H1 (cell line): ENCODE measurements at regions not wholly inside any gene's neighbourhood (a gene's known extent, or its start where the extent isn't known, plus 50 kb on each side); places are given as distances from the start of the nearest gene placed in this dataset.

ENCODE experiments used
- CTCF ChIA-PET: fragments of 300-600 bp; sonication (Branson Sonifier 250); formaldehyde crosslinking; loops from one replicate; lab custom pipeline; 2021; ENCODE audit not compliant: partially characterized antibody; lab: Charles Lee
- POLR2A ChIA-PET: fragments of 300-600 bp; sonication (Branson Sonifier 250); formaldehyde crosslinking; loops from one replicate; lab custom pipeline; 2021; ENCODE audit warnings: inconsistent platforms; ENCODE audit not compliant: partially characterized antibody; lab: Charles Lee
- DNase-seq, 2 experiments: peaks; one replicate each; pipeline versions ENCODE4 v3.0.0 to v3.0.0-alpha.2; 2010 to 2022; ENCODE audit warnings: low spot score in 2 of 2, low read depth in 1 of 2, mixed read lengths in 1 of 2
- FAIRE-seq: peaks from 2 replicates; lab custom pipeline; 2011; peaks lifted over from hg19 to GRCh38; lab: Jason Lieb, UNC
- H2AFZ ChIP-seq: 2 replicates; pipeline ENCODE4 v1.8.1; 2012; ENCODE audit warnings: low read length, inconsistent platforms
- H2AK5ac ChIP-seq: 2 replicates; pipeline ENCODE4 v1.6.1; 2013; ENCODE audit warnings: low read depth, low read length
- H2BK120ac ChIP-seq: replicated peaks from 2 replicates; pipeline ENCODE3; 2013; ENCODE audit warnings: low read depth, low read length, inconsistent platforms
- H2BK12ac ChIP-seq: 2 replicates; pipeline ENCODE4 v1.6.1; 2013; ENCODE audit warnings: low read depth, low read length
- H2BK15ac ChIP-seq: 2 replicates; pipeline ENCODE4 v1.6.1; 2013; ENCODE audit warnings: low read length
- H2BK20ac ChIP-seq: 2 replicates; pipeline ENCODE4 v1.6.1; 2013; ENCODE audit warnings: low read length
- H2BK5ac ChIP-seq: 2 replicates; pipeline ENCODE4 v1.6.1; 2013; ENCODE audit warnings: low read depth, low read length
- H3K14ac ChIP-seq: 2 replicates; pipeline ENCODE4 v1.6.1; 2013; ENCODE audit warnings: inconsistent platforms; ENCODE audit not compliant: insufficient read length
- H3K18ac ChIP-seq: 2 replicates; pipeline ENCODE4 v1.6.1; 2013; ENCODE audit warnings: low read length; ENCODE audit errors: extremely low read depth
- H3K23ac ChIP-seq: 2 replicates; pipeline ENCODE4 v1.6.1; 2013; ENCODE audit warnings: inconsistent platforms; ENCODE audit not compliant: insufficient read length
- H3K23me2 ChIP-seq: 2 replicates; pipeline ENCODE4 v1.6.1; 2013; ENCODE audit warnings: low read depth, low read length
- H3K27ac ChIP-seq: 2 replicates; pipeline ENCODE4 v1.6.1; 2011; ENCODE audit warnings: low read depth, low read length, inconsistent platforms
- H3K27me3 ChIP-seq, 4 experiments: replicated peaks in 1 of 4; 1 replicate in 1 of 4; 2 replicates in 3 of 4; pipeline versions ENCODE4 v1.6.1 to v1.8.1; 2011 to 2013; ENCODE audit warnings: low read length in 3 of 4, mild to moderate bottlenecking in 3 of 4, inconsistent platforms in 2 of 4, mixed read lengths in 2 of 4, moderate library complexity in 1 of 4; ENCODE audit not compliant: control insufficient read depth in 3 of 4, insufficient read depth in 3 of 4; ENCODE audit errors: extremely low read depth in 1 of 4
- H3K36me3 ChIP-seq, 4 experiments: 2 replicates each; pipeline versions ENCODE4 v1.6.1 to v1.8.1; 2011 to 2013; ENCODE audit warnings: mild to moderate bottlenecking in 4 of 4, low read length in 3 of 4, moderate library complexity in 2 of 4, control low read depth in 1 of 4, inconsistent platforms in 1 of 4; ENCODE audit not compliant: insufficient read depth in 4 of 4, control insufficient read depth in 2 of 4
- H3K4ac ChIP-seq: replicated peaks from 2 replicates; pipeline ENCODE3; 2013; ENCODE audit warnings: low read length, low read depth, mixed read lengths, inconsistent platforms; ENCODE audit not compliant: insufficient read length
- H3K4me1 ChIP-seq, 4 experiments: replicated peaks in 1 of 4; 1 replicate in 1 of 4; 2 replicates in 3 of 4; pipeline versions ENCODE4 v1.6.1 to v1.8.1; 2011 to 2013; ENCODE audit warnings: low read length in 3 of 4, inconsistent platforms in 2 of 4, mixed read lengths in 1 of 4; ENCODE audit not compliant: insufficient read depth in 4 of 4, control insufficient read depth in 3 of 4
- H3K4me2 ChIP-seq, 2 experiments: 2 replicates each; pipeline versions ENCODE4 v1.6.1 to v1.8.1; 2011 to 2013; ENCODE audit warnings: low read depth in 2 of 2, low read length in 2 of 2, control low read depth in 1 of 2, inconsistent platforms in 1 of 2, mild to moderate bottlenecking in 1 of 2; ENCODE audit not compliant: insufficient read depth in 1 of 2
- H3K4me3 ChIP-seq, 4 experiments: fragments of 200-600, 300-600 bp in 1 of 4; sonication (generic), shearing (Covaris generic), sonication (Bioruptor Twin) in 1 of 4; 2 replicates each; pipeline versions ENCODE4 v1.5.1 to v1.8.1; 2011 to 2016; ENCODE audit warnings: low read length in 4 of 4, low read depth in 3 of 4, control low read depth in 2 of 4, inconsistent platforms in 2 of 4, mild to moderate bottlenecking in 2 of 4, mixed read lengths in 1 of 4, moderate library complexity in 1 of 4; ENCODE audit not compliant: insufficient read depth in 2 of 4; ENCODE audit errors: extremely low read depth in 1 of 4
- H3K56ac ChIP-seq: replicated peaks from 2 replicates; pipeline ENCODE3; 2013; ENCODE audit warnings: low read depth, mild to moderate bottlenecking, mixed read lengths, low read length, inconsistent platforms; ENCODE audit not compliant: insufficient read length
- H3K79me1 ChIP-seq: 2 replicates; pipeline ENCODE4 v1.6.1; 2013; ENCODE audit warnings: low read depth, low read length, control low read depth
- H3K79me2 ChIP-seq, 2 experiments: 2 replicates each; pipeline versions ENCODE4 v1.6.1 to v1.8.1; 2012 to 2013; ENCODE audit warnings: low read length in 2 of 2, mild to moderate bottlenecking in 2 of 2, inconsistent platforms in 1 of 2; ENCODE audit not compliant: insufficient read depth in 2 of 2, control insufficient read depth in 1 of 2
- H3K9ac ChIP-seq, 4 experiments: replicated peaks in 1 of 4; 1 replicate in 1 of 4; 2 replicates in 3 of 4; pipeline versions ENCODE4 v1.6.1 to v1.8.1; 2011 to 2013; ENCODE audit warnings: low read depth in 3 of 4, low read length in 3 of 4, control low read depth in 2 of 4, mild to moderate bottlenecking in 2 of 4, moderate library complexity in 2 of 4, inconsistent platforms in 1 of 4; ENCODE audit errors: extremely low read depth in 1 of 4
- H3K9me3 ChIP-seq, 2 experiments: 2 replicates each; pipeline versions ENCODE4 v1.6.1 to v1.8.1; 2012 to 2013; ENCODE audit warnings: mild to moderate bottlenecking in 2 of 2, moderate library complexity in 2 of 2, control low read depth in 1 of 2, inconsistent platforms in 1 of 2, low read depth in 1 of 2, low read length in 1 of 2, mixed read lengths in 1 of 2; ENCODE audit not compliant: insufficient read depth in 2 of 2
- H4K20me1 ChIP-seq, 2 experiments: replicated peaks in 1 of 2; 2 replicates each; pipeline versions ENCODE3 to v1.8.1; 2011 to 2013; ENCODE audit warnings: inconsistent platforms in 2 of 2, low read length in 2 of 2, mild to moderate bottlenecking in 1 of 2; ENCODE audit not compliant: insufficient read depth in 2 of 2, control insufficient read depth in 1 of 2
- H4K5ac ChIP-seq: 2 replicates; pipeline ENCODE4 v1.6.1; 2013; ENCODE audit warnings: low read length, low read depth, mixed read lengths, inconsistent platforms; ENCODE audit not compliant: insufficient read length
- H4K8ac ChIP-seq: 2 replicates; pipeline ENCODE4 v1.8.0; 2013; ENCODE audit warnings: mild to moderate bottlenecking, moderate library complexity, low read length, inconsistent platforms; ENCODE audit not compliant: insufficient read depth; ENCODE audit errors: extremely low read depth
- H4K91ac ChIP-seq: replicated peaks from 2 replicates; pipeline ENCODE3; 2013; ENCODE audit warnings: low read length, mixed read lengths, inconsistent platforms; ENCODE audit not compliant: insufficient read length
- ASH2L ChIP-seq: fragments of 200-600, 300-600 bp; sonication (generic); IDR thresholded peaks from one replicate; pipeline ENCODE4 v1.7.1; 2017; ENCODE audit warnings: low read length
- BACH1 ChIP-seq: IDR thresholded peaks from 2 replicates; pipeline ENCODE4 v1.6.1; 2012; ENCODE audit warnings: low read length, improper control_type of control experiment
- CBX5 ChIP-seq: fragments of 300-800, 300-1000 bp; sonication (generic); IDR thresholded peaks from 2 replicates; pipeline ENCODE4 v1.7.1; 2016; ENCODE audit warnings: antibody characterized with exemption, low read length, low read depth
- CHD2 ChIP-seq: IDR thresholded peaks from 2 replicates; pipeline ENCODE4 v1.6.1; 2012; ENCODE audit warnings: low read length, improper control_type of control experiment
- CREB1 ChIP-seq: IDR thresholded peaks from 2 replicates; pipeline ENCODE4 v1.6.1; 2012; ENCODE audit warnings: inconsistent platforms
- CTBP2 ChIP-seq: IDR thresholded peaks from 2 replicates; pipeline ENCODE4 v1.7.0; 2011; ENCODE audit warnings: borderline replicate concordance, mild to moderate bottlenecking, moderate library complexity, mixed read lengths, low read length; ENCODE audit not compliant: insufficient read depth, insufficient read length
- GTF2F1 ChIP-seq: IDR thresholded peaks from 2 replicates; pipeline ENCODE4 v1.6.1; 2012; ENCODE audit warnings: low read depth, low read length, improper control_type of control experiment, borderline replicate concordance
- JUND ChIP-seq: IDR thresholded peaks from 2 replicates; pipeline ENCODE4 v1.6.1; 2011; ENCODE audit warnings: mild to moderate bottlenecking, improper control_type of control experiment, low read length
- MAFK ChIP-seq: IDR thresholded peaks from 2 replicates; pipeline ENCODE4 v1.6.1; 2012; ENCODE audit warnings: low read depth, mild to moderate bottlenecking, improper control_type of control experiment, low read length
- RAD21 ChIP-seq, 2 experiments: IDR thresholded peaks in 1 of 2; conservative IDR thresholded peaks in 1 of 2; 2 replicates each; pipeline ENCODE4 v1.6.1; 2011; ENCODE audit warnings: low read depth in 2 of 2, low read length in 2 of 2, improper control_type of control experiment in 1 of 2, inconsistent platforms in 1 of 2, mild to moderate bottlenecking in 1 of 2, moderate library complexity in 1 of 2
- RFX5 ChIP-seq: IDR thresholded peaks from 2 replicates; pipeline ENCODE4 v1.6.1; 2011; ENCODE audit warnings: low read depth, low read length, improper control_type of control experiment, borderline replicate concordance
- TAF7 ChIP-seq: optimal IDR thresholded peaks from 2 replicates; pipeline ENCODE3; 2011; ENCODE audit warnings: low read depth, mild to moderate bottlenecking, inconsistent platforms, low read length, moderate library complexity, borderline replicate concordance
- TBP ChIP-seq: IDR thresholded peaks from 2 replicates; pipeline ENCODE4 v1.6.1; 2011; ENCODE audit warnings: low read depth, low read length, improper control_type of control experiment
- TCF12 ChIP-seq: IDR thresholded peaks from 2 replicates; pipeline ENCODE4 v1.6.1; 2011; ENCODE audit warnings: low read depth, mild to moderate bottlenecking, low read length
- TEAD4 ChIP-seq: IDR thresholded peaks from 2 replicates; pipeline ENCODE4 v1.6.1; 2012; ENCODE audit warnings: low read depth, low read length, inconsistent platforms, mixed read lengths
- ZNF274 ChIP-seq: IDR thresholded peaks from 2 replicates; pipeline ENCODE4 v1.7.0; 2012; ENCODE audit warnings: low read length, borderline replicate concordance; ENCODE audit errors: extremely low read depth
- WGBS, 2 experiments: shearing (Covaris generic) in 1 of 2; methylation state at CpG; one replicate each; pipeline versions ENCODE4 v1.1.6 to v1.1.7; 2013 to 2015; ENCODE audit warnings: low lambda C conversion rate in 2 of 2, mixed read lengths in 2 of 2, inconsistent platforms in 1 of 2, low coverage in 1 of 2, missing lambda C conversion rate in 1 of 2; ENCODE audit not compliant: insufficient replicate concordance in 2 of 2, insufficient coverage in 1 of 2, insufficient read length in 1 of 2; ENCODE audit errors: extremely low coverage in 1 of 2, missing lambda C conversion rate in 1 of 2; 5-methylcytosine and 5-hydroxymethylcytosine counted together
- TF ChIP-seq, protein P1 (sequence below): IDR thresholded peaks from 2 replicates; pipeline ENCODE4 v1.6.1; 2012; ENCODE audit warnings: inconsistent platforms

DNA sequence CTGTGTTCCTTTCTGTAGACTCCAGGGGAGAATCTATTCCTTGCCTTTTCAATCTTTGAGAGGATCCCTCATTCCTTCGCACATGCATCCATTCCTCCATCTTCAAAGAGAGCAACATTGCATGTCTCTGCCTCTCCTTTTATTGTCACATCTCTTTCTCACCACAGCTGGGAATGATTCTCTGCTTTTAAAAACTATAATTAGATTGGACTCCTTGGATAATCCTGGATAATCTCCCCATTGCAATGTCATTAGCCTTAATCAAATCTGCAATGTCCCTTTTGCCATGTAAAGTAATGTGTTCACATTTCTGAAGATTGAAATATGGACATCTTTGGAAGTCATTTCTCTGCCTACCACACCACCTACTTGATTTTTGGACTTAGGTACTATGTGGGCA is 750.1 kb downstream of the COL12A1 start:
- H2AFZ ChIP-seq, result no peak overlapping the region
- WGBS, 2 experiments, result 100% methylated on average over 1 of the region's 1 CpG; no CpG with 5 or more reads in 1 of the 2 experiments
- no peak overlapping the region for H3K4me3 ChIP-seq
- no peak overlapping the region for H3K14ac ChIP-seq
- H3K56ac ChIP-seq, result no peak overlapping the region
- H2BK20ac ChIP-seq, result no peak overlapping the region
- no peak overlapping the region for H3K23ac ChIP-seq
- no peak overlapping the region for H3K9ac ChIP-seq
- H3K4ac ChIP-seq, result no peak overlapping the region
- no peak for TF ChIP-seq RFX5
- no peak for TF ChIP-seq CBX5
- TF ChIP-seq GTF2F1, result no peak
- TF ChIP-seq BACH1, result no peak
- no peak for TF ChIP-seq CREB1
- TF ChIP-seq TCF12, result no peak
- TF ChIP-seq, protein P1, sequence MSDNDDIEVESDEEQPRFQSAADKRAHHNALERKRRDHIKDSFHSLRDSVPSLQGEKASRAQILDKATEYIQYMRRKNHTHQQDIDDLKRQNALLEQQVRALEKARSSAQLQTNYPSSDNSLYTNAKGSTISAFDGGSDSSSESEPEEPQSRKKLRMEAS, result no peak
- no peak for TF ChIP-seq CTBP2
- TF ChIP-seq ZNF274, result no peak
- TF ChIP-seq TAF7, result no peak
- TF ChIP-seq CHD2, result no peak
- TF ChIP-seq MAFK, result no peak
- TF ChIP-seq ASH2L, result no peak
- TF ChIP-seq TBP, result no peak
- no peak for TF ChIP-seq TEAD4
- TF ChIP-seq JUND, result no peak
- TF ChIP-seq RAD21 (IDR thresholded peaks at IDR 0.05 in 1 of 2, conservative IDR thresholded peaks at IDR 0.05 in 1 of 2; ENCODE audit: low read depth in 2 of 2, low read length in 2 of 2), result no peak
- TF ChIP-seq, all 59 proteins: peak for 0
- Histone ChIP-seq H4K8ac (no peak overlapping the region), H2BK5ac (no peak overlapping the region), H3K23me2 (no peaks in the 10 kb centered on the region), H2AK5ac (no peak overlapping the region), H3K79me1 (no peaks in the 10 kb centered on the region), H2BK12ac (no peak overlapping the region), H2BK120ac (no peak overlapping the region), H3K18ac (no peak overlapping the region), H3K27me3 (no peaks in the 10 kb centered on the region), H3K9me3 (no peaks in the 10 kb centered on the region), H3K4me2 (no peak overlapping the region), H3K27ac (no peak overlapping the region), H3K36me3 (no peaks in the 10 kb centered on the region), H2BK15ac (no peak overlapping the region), H3K79me2 (no peaks in the 10 kb centered on the region), H4K5ac (no peak overlapping the region), H3K4me1 (no peaks in the 10 kb centered on the region), H4K91ac (no peak overlapping the region), H4K20me1 (no peaks in the 10 kb centered on the region)
- FAIRE-seq (no peak), DNase-seq (no peak)
- ChIA-PET POLR2A (no interaction called here), CTCF (no interaction called here)
